Cardiac muscle cell (in vitro differentiated cells and primary cell): ENCODE measurements at regions not wholly inside any gene's neighbourhood (a gene's known extent, or its start where the extent isn't known, plus 50 kb on each side); places are given as distances from the start of the nearest gene placed in this dataset.

Experiments
- DNase-seq, 2 donors: peaks; one replicate each; pipeline versions ENCODE4 v3.0.0 to v3.0.0-alpha.2; 2010 to 2017; ENCODE audit warnings: low read depth in 1 of 2, low spot score in 1 of 2
- H3K27ac ChIP-seq: fragments of 200-600 bp; sonication (generic); 2 replicates; pipeline ENCODE4 v1.5.1; 2016
- H3K27me3 ChIP-seq: fragments of 200-600 bp; sonication (generic); 2 replicates; pipeline ENCODE4 v1.6.0; 2016; ENCODE audit warnings: control low read depth
- H3K36me3 ChIP-seq: fragments of 200-600 bp; sonication (generic); 2 replicates; pipeline ENCODE4 v1.5.1; 2016; ENCODE audit warnings: control low read depth
- H3K4me1 ChIP-seq: fragments of 200-600 bp; sonication (generic); 2 replicates; pipeline ENCODE4 v1.8.1; 2017; ENCODE audit warnings: low read depth, mild to moderate bottlenecking, mixed run types
- H3K4me3 ChIP-seq: fragments of 200-600 bp; sonication (generic); 2 replicates; pipeline ENCODE4 v1.5.1; 2016; ENCODE audit warnings: mild to moderate bottlenecking
- H3K9me3 ChIP-seq: fragments of 200-600 bp; sonication (generic); 2 replicates; pipeline ENCODE4 v1.5.1; 2017; ENCODE audit warnings: low read depth, mild to moderate bottlenecking, control low read depth
- CTCF ChIP-seq: IDR thresholded peaks from 2 replicates; pipeline ENCODE4 v1.5.1; 2012; ENCODE audit warnings: low read depth, mild to moderate bottlenecking, low read length

- Histone ChIP-seq H3K4me3 (no peak overlapping the region), H3K36me3 (no peaks in the 10 kb centered on the region), H3K27ac (no peak overlapping the region), H3K27me3 (no peaks in the 10 kb centered on the region), H3K4me1 (no peaks in the 10 kb centered on the region), H3K9me3 (no peaks in the 10 kb centered on the region)
- no peak for TF ChIP-seq CTCF
- no peak for DNase-seq
Observed at GRCh38 chr18:27239669-27240068, 54.6 kb upstream of the CHST9 start.

- Histone ChIP-seq H3K4me1 (no peaks in the 10 kb centered on the region), H3K27ac (no peak overlapping the region), H3K27me3 (no peaks in the 10 kb centered on the region), H3K9me3 (no peaks in the 10 kb centered on the region), H3K4me3 (no peak overlapping the region), H3K36me3 (no peaks in the 10 kb centered on the region)
- no peak for TF ChIP-seq CTCF
- DNase-seq, result no peak
Observed at GRCh38 chr18:27235218-27235870, 50.2 kb upstream of the CHST9 start.
